MM.1S (cell line): ENCODE measurements at regions not wholly inside any gene's neighbourhood (a gene's known extent, or its start where the extent isn't known, plus 50 kb on each side); places are given as distances from the start of the nearest gene placed in this dataset.

Experiments used
- CTCF ChIP-seq: fragments of 300-600 bp; sonication (generic); IDR thresholded peaks from 2 replicates; pipeline ENCODE4 v1.5.1; 2016; ENCODE audit warnings: antibody characterized with exemption, low read length, mixed read lengths
- EZH2phosphoT487 ChIP-seq: fragments of 300-600 bp; sonication (generic); IDR thresholded peaks from 2 replicates; pipeline ENCODE4 v1.6.1; 2018; ENCODE audit warnings: antibody characterized with exemption, low read length

DNA sequence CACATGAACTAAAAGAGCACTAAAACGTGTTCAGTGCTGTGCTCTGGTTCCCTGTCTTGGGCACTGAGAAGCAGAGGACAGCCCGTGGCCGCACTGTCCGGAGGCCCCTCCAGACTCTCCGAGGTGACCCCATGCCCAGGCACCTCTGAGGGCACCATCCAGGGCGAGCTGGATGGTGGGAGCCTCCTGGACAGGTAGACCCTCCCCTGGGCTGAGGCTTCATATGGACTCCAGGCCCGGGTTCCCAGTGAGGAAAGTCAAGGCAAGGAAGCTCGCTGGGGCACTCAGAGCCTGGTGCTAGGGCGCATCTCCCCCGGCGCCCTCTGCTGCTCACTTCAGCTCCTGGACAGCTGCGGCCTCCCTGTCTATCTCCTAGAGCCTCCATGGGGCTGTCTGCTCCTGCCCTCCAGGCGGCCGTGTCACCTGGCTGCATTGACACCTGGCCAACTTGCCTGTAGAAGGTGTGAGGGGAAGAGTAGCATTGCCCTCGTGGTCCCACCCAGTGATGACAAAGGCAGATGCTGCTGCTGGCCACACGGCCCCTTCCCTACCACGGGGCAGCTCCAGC, 178.2 kb upstream of the IRX1 start:
- TF ChIP-seq CTCF (no peak), EZH2phosphoT487 (no peak)
